Loucy (cell line): ENCODE measurements at regions not wholly inside any gene's neighbourhood (a gene's known extent, or its start where the extent isn't known, plus 50 kb on each side); places are given as distances from the start of the nearest gene placed in this dataset.

Experiments
- CTCF ChIP-seq: fragments of 200-600 bp; sonication (generic); conservative IDR thresholded peaks from 2 replicates; pipeline ENCODE4 v1.5.1; 2014; ENCODE audit warnings: mild to moderate bottlenecking, antibody characterized with exemption, low read length
- EZH2phosphoT487 ChIP-seq: fragments of 200-600 bp; IDR thresholded peaks from 2 replicates; pipeline ENCODE4 v1.6.1; 2018; ENCODE audit warnings: antibody characterized with exemption, mild to moderate bottlenecking, moderate library complexity, borderline replicate concordance

- TF ChIP-seq CTCF (no peak), EZH2phosphoT487 (no peak)
These were observed 178.5 kb upstream of the GAS1 start for GRCh38 chr9:87125819-87126218.
